Endometrial microvascular endothelial cells (primary cell): ENCODE measurements at regions not wholly inside any gene's neighbourhood (a gene's known extent, or its start where the extent isn't known, plus 50 kb on each side); places are given as distances from the start of the nearest gene placed in this dataset.

Experiments used
- in situ Hi-C: cut with HindIII; loops from 2 replicates; pipeline ENCODE4 v1.10.0; 2017; ENCODE audit warnings: low sequenced_read_pairs, low pct_unique_long_range_greater_than_20kb; ENCODE audit errors: inconsistent ontology term

GRCh38 chr2:225340923-225341322 is 58.6 kb upstream of the NYAP2 start:
- in situ Hi-C loops: no loop called here

- in situ Hi-C loops: no loop called here
Observed at GRCh38 chr2:225337183-225337582, 62.3 kb upstream of the NYAP2 start.

- in situ Hi-C loops: no loop called here
Observed at GRCh38 chr2:225334514-225334913, 65.0 kb upstream of the NYAP2 start.

GRCh38 chr2:225328192-225328591 is 71.3 kb upstream of the NYAP2 start:
- in situ Hi-C loops: no loop called here

GRCh38 chr2:225326969-225327368 is 72.5 kb upstream of the NYAP2 start:
- in situ Hi-C loops: no loop called here

- in situ Hi-C loops: no loop called here
Observed at GRCh38 chr2:225319872-225320271, 79.6 kb upstream of the NYAP2 start.

GRCh38 chr2:225318440-225318839 is 81.1 kb upstream of the NYAP2 start:
- in situ Hi-C loops: no loop called here

- in situ Hi-C loops: no loop called here
Observed at GRCh38 chr2:225317186-225317585, 82.3 kb upstream of the NYAP2 start.

GRCh38 chr2:225310745-225311144 is 88.8 kb upstream of the NYAP2 start:
- in situ Hi-C loops: no loop called here

GRCh38 chr2:225309516-225309915 is 90.0 kb upstream of the NYAP2 start:
- in situ Hi-C loops: no loop called here

- in situ Hi-C loops: loop anchor here (10.0 kb wide), 1 partner anchor 62 kb away; no protein-coding TSS in a partner anchor
Observed at GRCh38 chr2:225296951-225297350, 102.6 kb upstream of the NYAP2 start.

- in situ Hi-C loops: loop anchor here (10.0 kb wide), 1 partner anchor 60 kb away; no protein-coding TSS in a partner anchor
Observed at GRCh38 chr2:225295102-225295501, 104.4 kb upstream of the NYAP2 start.

GRCh38 chr2:225293638-225294037 is 105.9 kb upstream of the NYAP2 start:
- in situ Hi-C loops: loop anchor here (10.0 kb wide), 1 partner anchor 59 kb away; no protein-coding TSS in a partner anchor

GRCh38 chr2:225290757-225291400 is 108.6 kb upstream of the NYAP2 start:
- in situ Hi-C loops: loop anchor here (10.0 kb wide), 1 partner anchor 56 kb away; no protein-coding TSS in a partner anchor

GRCh38 chr2:225289659-225290058 is 109.9 kb upstream of the NYAP2 start:
- in situ Hi-C loops: loop anchor here (10.0 kb wide), 1 partner anchor 55 kb away; no protein-coding TSS in a partner anchor

- in situ Hi-C loops: no loop called here
Observed at GRCh38 chr2:225288986-225289385, 110.5 kb upstream of the NYAP2 start.

- in situ Hi-C loops: no loop called here
Observed at GRCh38 chr2:225282858-225283710, 116.4 kb upstream of the NYAP2 start.

GRCh38 chr2:225276207-225276606 is 123.3 kb upstream of the NYAP2 start:
- in situ Hi-C loops: no loop called here

GRCh38 chr2:225275443-225275842 is 124.1 kb upstream of the NYAP2 start:
- in situ Hi-C loops: no loop called here

- in situ Hi-C loops: no loop called here
Observed at GRCh38 chr2:225274751-225275150, 124.8 kb upstream of the NYAP2 start.
